ENCODE measurements at regions not wholly inside any gene's neighbourhood (a gene's known extent, or its start where the extent isn't known, plus 50 kb on each side); places are given as distances from the start of the nearest gene placed in this dataset.

DNA sequence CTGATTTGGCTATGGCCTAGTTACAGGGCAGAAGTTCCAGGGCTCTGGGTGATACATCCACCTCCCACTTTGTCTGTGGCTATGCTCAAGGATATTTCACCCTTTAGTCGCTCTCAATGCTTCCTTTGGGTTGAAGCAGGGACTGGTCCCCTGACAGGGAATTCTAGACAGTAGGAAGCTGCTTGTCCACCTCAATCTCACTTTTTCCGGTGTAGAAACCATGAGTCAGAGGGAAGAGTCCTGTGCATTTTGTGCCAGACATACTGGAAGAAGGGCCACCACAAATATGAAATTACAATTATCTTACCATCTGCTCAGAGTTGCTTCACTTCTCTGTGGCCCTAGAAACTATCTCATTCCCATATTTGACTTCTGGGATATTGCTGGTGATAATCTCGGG lies 413.7 kb upstream of the FAT3 start:
- Mint-ChIP-seq H3K4me1 (ENCODE audit: low read depth) (no peaks in the 10 kb centered on the region), H3K4me3 (no peak overlapping the region), H3K27me3 (ENCODE audit: low read depth) (no peaks in the 10 kb centered on the region), H3K36me3 (ENCODE audit: low read depth) (no peaks in the 10 kb centered on the region), H3K27ac (no peak overlapping the region), H3K9me3 (peaks cover 5% of the 10 kb centered on the region)
- DNase-seq (ENCODE audit: low spot score) = no peak

DNA sequence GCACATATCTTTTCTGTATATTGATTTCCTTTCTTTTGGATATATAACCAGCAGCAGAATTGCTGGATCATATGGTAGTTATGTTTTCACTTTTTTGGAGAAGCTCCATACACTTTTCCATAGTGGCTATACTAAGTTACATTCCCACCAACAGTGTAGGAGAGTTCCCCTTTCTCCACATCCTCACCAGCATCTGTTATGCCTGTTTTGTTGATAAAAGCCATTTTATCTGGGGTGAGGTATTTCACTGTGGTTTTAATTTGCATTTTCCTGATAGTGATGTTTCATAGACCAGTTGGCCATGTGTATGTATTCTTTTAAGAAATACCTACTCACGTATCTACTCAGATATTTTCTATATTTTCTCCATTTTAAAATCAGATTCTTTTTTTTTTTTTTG lies 419.3 kb upstream of the FAT3 start:
- H3K27ac Mint-ChIP-seq = no peak overlapping the region
- H3K4me1 Mint-ChIP-seq (ENCODE audit: low read depth) = no peaks in the 10 kb centered on the region

DNA sequence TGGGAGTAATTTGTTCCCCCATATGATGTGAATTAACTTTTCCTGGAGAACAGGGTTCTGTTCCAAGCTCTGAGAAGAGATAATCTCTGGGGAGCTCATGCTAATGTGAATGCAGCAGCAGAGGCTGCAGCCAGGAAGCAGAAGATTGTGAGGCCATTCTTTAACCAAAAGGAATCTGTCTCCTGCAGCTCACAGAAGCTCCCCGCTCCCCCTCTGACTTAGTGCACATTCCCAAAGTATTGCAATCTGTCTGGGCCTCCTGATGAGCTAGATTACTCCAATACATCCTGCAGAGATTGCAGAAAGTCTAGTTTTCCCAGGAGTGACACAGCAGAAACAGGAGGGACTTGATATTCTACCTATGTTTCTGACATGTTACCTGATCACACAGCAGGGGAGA lies 420.6 kb upstream of the FAT3 start:
- no peak for DNase-seq (ENCODE audit: low spot score)

More for the DNA sequence above, 419.3 kb upstream of the FAT3 start:
- no peak for DNase-seq (ENCODE audit: low spot score)
- Mint-ChIP-seq H3K9me3 (peaks cover 4% of the 10 kb centered on the region), H3K36me3 (ENCODE audit: low read depth) (no peaks in the 10 kb centered on the region), H3K27me3 (ENCODE audit: low read depth) (no peaks in the 10 kb centered on the region), H3K4me3 (no peak overlapping the region)

DNA sequence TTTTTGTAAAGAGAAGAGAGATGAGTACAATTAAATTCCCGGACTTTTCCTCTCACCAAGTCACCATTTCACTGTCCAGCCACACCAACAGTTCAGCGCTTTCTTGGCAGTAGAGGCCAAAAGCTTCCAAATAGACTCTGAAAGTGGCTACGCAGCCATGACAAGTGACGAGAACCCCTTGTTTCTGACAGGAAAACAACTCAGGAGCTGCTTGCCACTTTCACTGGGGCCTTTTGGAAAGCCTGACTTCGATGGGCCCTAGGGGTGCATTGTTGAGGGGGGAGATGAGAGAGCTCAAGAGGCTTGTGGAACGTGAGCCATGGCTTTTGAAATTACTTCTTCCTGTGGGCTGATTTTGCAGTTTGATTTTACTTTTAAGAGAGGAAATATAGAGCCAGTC lies 422.1 kb upstream of the FAT3 start:
- no peak for DNase-seq (ENCODE audit: low spot score)
- no peaks in the 10 kb centered on the region for H3K27me3 Mint-ChIP-seq (ENCODE audit: low read depth)
- H3K27ac Mint-ChIP-seq = no peak overlapping the region
- H3K36me3 Mint-ChIP-seq (ENCODE audit: low read depth) = no peaks in the 10 kb centered on the region
- H3K9me3 Mint-ChIP-seq = peaks cover 4% of the 10 kb centered on the region
- H3K4me3 Mint-ChIP-seq = no peak overlapping the region
- no peaks in the 10 kb centered on the region for H3K4me1 Mint-ChIP-seq (ENCODE audit: low read depth)

More for the DNA sequence above, 420.6 kb upstream of the FAT3 start:
- Mint-ChIP-seq H3K36me3 (ENCODE audit: low read depth) (no peaks in the 10 kb centered on the region), H3K27me3 (ENCODE audit: low read depth) (no peaks in the 10 kb centered on the region), H3K27ac (no peak overlapping the region), H3K4me3 (no peak overlapping the region), H3K9me3 (peaks cover 4% of the 10 kb centered on the region), H3K4me1 (ENCODE audit: low read depth) (no peaks in the 10 kb centered on the region)

DNA sequence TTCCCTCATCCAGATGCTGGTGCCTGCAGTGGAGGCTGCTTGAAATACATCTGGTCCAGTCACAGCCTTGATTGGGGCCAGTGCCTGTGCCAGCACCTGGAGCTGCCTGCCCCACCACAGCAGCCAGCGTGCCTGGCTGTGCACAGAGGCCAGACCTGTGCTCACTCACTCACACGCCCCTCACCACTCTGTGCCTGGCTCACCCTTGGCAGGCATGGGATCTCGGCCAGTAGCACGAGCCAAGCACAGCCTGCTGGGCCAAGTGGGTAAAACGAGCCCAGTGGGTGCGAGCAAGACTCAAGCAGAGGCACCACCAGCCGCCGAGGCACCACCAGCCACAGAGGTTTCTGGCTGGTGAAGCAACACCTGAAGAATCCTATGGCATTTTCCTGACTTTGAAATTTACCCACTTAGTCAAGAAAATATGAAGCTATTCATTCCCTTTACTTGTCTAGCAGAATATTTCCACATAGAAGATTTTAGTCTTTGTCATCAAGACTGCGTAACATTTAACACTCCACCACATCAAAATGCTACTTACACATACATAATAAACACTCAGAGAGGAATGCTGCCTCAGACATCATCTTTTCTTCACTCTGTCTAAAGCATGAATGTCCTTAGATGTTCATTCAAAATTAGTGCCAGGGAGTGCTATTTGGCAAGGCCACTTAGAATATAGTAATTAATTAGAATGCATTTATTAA lies 424.3 kb upstream of the FAT3 start:
- no peak for DNase-seq (ENCODE audit: low spot score)
- Mint-ChIP-seq H3K27me3 (ENCODE audit: low read depth) (no peaks in the 10 kb centered on the region), H3K9me3 (peaks cover 4% of the 10 kb centered on the region), H3K4me3 (no peak overlapping the region), H3K27ac (no peak overlapping the region), H3K36me3 (ENCODE audit: low read depth) (no peaks in the 10 kb centered on the region), H3K4me1 (ENCODE audit: low read depth) (no peaks in the 10 kb centered on the region)

DNA sequence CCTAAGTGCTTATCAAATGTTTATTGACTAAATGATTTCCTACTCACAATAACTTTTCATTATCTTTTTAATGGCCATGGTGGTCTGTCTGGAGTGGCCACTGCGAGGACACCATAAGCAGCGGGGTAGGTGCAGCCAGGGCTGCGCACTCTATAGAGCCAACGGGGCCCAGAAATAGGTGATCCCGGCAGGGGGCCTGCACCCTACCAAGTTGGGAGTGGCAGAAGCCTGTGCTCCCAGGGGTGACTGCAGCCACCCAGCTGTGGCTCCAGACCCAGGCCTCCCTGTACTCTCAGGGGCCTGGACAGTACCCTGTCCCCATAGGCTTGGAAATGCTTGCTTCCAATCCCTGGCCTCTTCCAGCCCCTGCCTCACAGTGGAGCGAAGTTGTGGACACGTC lies 426.4 kb upstream of the FAT3 start:
- peaks cover 4% of the 10 kb centered on the region for H3K9me3 Mint-ChIP-seq
- DNase-seq (ENCODE audit: low spot score) = no peak
- H3K36me3 Mint-ChIP-seq (ENCODE audit: low read depth) = no peaks in the 10 kb centered on the region
- H3K4me3 Mint-ChIP-seq = no peak overlapping the region
- H3K27me3 Mint-ChIP-seq (ENCODE audit: low read depth) = no peaks in the 10 kb centered on the region
- no peaks in the 10 kb centered on the region for H3K4me1 Mint-ChIP-seq (ENCODE audit: low read depth)
- no peak overlapping the region for H3K27ac Mint-ChIP-seq

DNA sequence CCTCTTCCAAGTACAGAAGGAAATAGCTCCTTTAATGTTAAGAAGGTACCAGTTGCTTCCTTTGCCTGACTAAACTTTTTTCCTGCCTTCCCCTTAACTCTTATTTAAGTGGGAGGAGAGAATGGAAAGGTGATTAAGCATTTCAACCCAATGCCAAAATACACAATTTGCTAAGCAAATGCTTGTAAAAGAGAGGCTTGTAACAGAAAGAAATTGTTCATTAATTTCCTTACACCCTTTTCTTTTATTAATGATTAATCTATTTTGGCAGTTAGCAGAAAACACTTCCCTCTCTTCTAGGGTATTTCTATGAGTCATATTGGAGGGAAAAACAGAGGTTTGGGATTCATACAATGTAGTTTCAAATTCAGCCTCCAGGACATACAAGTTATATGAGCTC lies 427.6 kb upstream of the FAT3 start:
- no peaks in the 10 kb centered on the region for H3K36me3 Mint-ChIP-seq (ENCODE audit: low read depth)
- H3K27ac Mint-ChIP-seq = no peak overlapping the region
- H3K4me1 Mint-ChIP-seq (ENCODE audit: low read depth) = no peaks in the 10 kb centered on the region
- peaks cover 12% of the 10 kb centered on the region for H3K9me3 Mint-ChIP-seq
- no peaks in the 10 kb centered on the region for H3K27me3 Mint-ChIP-seq (ENCODE audit: low read depth)
- no peak for DNase-seq (ENCODE audit: low spot score)
- H3K4me3 Mint-ChIP-seq = no peak overlapping the region

DNA sequence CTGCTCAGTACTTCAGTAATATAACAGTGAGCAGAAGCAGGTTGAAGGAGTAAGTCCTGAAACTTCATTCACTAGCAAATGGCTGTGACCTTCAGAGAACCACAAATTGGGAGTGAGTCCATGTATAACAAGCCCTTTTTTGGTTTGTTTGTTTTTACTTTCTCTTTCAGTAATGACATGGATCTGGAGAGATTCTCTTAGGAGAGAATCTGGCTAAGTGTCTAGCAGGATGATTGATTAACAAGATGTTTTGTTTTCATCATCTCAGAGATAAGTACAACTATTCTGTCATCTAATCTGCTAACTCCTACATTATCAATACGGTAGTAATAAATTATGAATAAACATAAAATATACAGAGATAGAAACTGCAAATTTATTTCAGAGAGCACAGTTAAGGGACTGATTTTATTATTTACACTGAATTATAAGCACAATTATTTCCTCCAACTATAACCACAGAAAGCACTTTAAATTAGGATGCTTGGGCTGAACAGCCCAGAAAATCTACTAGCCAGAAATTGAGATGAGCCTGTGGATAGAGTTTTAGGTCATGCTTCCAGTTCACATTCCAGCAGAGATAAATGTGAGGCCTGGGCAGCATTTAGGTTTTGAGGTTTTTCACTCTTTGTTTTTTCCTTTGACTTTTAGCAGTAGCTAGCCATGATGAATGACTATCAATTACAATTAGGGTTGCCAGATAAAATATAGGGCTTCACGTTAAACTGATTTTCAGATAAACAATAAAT lies 429.3 kb upstream of the FAT3 start:
- Mint-ChIP-seq H3K27ac (no peak overlapping the region), H3K36me3 (ENCODE audit: low read depth) (no peaks in the 10 kb centered on the region), H3K4me3 (no peak overlapping the region), H3K9me3 (peaks cover 15% of the 10 kb centered on the region), H3K4me1 (ENCODE audit: low read depth) (peaks cover 8% of the 10 kb centered on the region), H3K27me3 (ENCODE audit: low read depth) (no peaks in the 10 kb centered on the region)
- no peak for DNase-seq (ENCODE audit: low spot score)

DNA sequence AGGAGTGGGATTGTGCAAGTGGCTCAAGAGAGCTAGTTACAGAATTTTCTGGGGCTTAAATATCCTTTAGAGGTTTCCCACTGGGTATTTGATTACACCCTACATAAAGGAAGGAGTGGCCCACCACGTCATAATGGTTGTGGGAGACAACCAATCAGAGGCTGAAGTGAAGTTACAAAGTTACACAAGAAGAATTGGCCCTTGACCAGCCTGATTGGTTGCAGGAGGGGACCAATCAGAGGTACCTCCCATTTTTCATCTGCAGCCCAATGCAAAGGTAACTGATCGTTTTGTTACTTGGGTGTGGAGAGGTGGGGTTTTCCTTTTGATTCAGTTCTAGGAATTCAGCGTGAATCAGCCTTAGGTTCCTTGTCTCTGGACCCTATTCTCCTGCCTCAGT lies 430.5 kb upstream of the FAT3 start:
- Mint-ChIP-seq H3K9me3 (peaks cover 15% of the 10 kb centered on the region), H3K4me3 (no peak overlapping the region)

DNA sequence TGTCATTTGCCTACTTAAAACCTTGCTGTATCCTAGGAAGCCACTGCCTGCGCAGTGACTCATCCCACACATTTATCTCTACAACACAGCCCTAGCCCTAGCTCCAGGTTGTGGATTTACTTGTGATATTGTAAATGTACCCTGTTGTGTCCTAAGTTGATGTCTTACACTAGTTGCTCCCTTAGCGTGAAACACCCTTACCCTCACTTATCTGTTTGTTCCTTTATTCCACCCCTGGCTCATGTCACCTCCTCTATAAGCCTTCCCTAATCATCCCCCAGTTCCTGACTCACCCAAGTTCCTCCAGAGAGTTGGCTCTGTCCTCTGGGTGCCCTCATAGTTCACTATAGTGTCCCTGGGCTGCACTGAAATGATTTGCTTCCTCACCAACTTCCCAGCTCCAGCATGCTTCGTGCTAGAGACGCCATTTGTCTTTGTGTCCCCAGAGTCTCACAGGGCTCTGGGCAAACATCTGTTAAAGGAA lies 431.8 kb upstream of the FAT3 start:
- no peaks in the 10 kb centered on the region for H3K36me3 Mint-ChIP-seq (ENCODE audit: low read depth)
- H3K27me3 Mint-ChIP-seq (ENCODE audit: low read depth) = no peaks in the 10 kb centered on the region
- H3K27ac Mint-ChIP-seq = peak overlapping the region; percentile 55
- H3K4me3 Mint-ChIP-seq = no peak overlapping the region
- DNase-seq (ENCODE audit: low spot score) = no peak
- H3K4me1 Mint-ChIP-seq (ENCODE audit: low read depth) = peaks cover 9% of the 10 kb centered on the region
- peaks cover 15% of the 10 kb centered on the region for H3K9me3 Mint-ChIP-seq

More for the DNA sequence above, 430.5 kb upstream of the FAT3 start:
- no peak overlapping the region for H3K27ac Mint-ChIP-seq
- no peaks in the 10 kb centered on the region for H3K27me3 Mint-ChIP-seq (ENCODE audit: low read depth)
- H3K36me3 Mint-ChIP-seq (ENCODE audit: low read depth) = no peaks in the 10 kb centered on the region
- H3K4me1 Mint-ChIP-seq (ENCODE audit: low read depth) = peaks cover 9% of the 10 kb centered on the region
- DNase-seq (ENCODE audit: low spot score) = no peak

DNA sequence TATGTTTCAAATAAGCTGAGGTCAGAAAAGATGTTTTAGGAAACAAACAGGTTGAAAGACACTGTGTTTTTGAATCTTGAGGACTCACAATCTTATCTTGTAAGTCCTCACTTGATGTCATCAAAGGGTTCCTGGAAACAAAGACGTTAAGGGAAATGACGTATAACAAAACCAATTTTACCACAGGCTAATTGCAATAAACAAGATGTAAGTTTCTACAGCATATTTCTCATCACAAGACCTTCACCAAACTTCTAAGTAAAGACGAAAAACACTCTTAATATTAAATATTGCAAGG lies 433.5 kb upstream of the FAT3 start:
- Mint-ChIP-seq H3K27ac (peak overlapping the region; percentile 88), H3K9me3 (peaks cover 15% of the 10 kb centered on the region), H3K27me3 (ENCODE audit: low read depth) (no peaks in the 10 kb centered on the region), H3K4me3 (no peak overlapping the region), H3K36me3 (ENCODE audit: low read depth) (no peaks in the 10 kb centered on the region), H3K4me1 (ENCODE audit: low read depth) (peaks cover 9% of the 10 kb centered on the region)
- DNase-seq (ENCODE audit: low spot score) = no peak

DNA sequence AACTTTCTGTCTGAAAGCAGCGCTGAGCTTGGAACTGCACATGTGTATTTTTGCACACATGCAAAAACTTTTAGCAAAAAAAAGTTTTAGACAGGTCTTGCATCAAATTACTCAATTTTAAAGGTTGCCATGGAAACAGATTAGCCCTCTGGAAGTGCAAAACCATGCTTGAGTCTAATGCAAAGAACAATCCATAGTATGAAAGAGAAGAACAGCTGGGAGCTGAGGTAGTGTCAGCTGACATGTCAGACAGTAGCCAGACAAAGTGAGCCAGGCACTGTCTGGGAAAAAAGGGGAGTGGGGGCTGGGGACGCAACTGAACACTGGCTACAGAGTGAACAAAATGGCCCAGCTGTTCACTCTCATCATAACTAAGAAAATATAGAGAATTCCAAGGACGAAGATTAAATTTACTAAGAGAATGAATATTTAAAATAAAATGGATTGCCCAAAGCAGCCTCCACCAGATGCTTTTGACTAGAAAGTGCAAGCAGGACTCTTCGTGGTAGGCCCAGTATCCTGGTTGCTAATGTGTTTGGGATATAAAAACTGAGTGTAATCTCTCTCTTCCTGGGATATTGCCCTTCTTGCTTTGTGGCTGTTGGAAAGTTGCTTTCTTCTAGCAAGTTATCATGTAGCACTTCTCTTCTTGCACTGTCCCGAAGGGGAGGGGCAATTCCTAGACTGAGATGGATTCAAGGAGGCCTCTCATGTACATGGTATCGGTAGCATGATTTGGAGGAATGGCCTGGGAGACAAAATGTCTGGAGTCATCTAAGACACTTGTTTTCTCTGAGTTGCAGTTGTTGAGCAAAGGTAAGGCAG lies 434.1 kb upstream of the FAT3 start:
- peaks cover 15% of the 10 kb centered on the region for H3K9me3 Mint-ChIP-seq
- H3K36me3 Mint-ChIP-seq (ENCODE audit: low read depth) = no peaks in the 10 kb centered on the region
- peak overlapping the region; percentile 88 for H3K27ac Mint-ChIP-seq
- DNase-seq (ENCODE audit: low spot score) = no peak
- peaks cover 9% of the 10 kb centered on the region for H3K4me1 Mint-ChIP-seq (ENCODE audit: low read depth)
- no peaks in the 10 kb centered on the region for H3K27me3 Mint-ChIP-seq (ENCODE audit: low read depth)
- H3K4me3 Mint-ChIP-seq = no peak overlapping the region

DNA sequence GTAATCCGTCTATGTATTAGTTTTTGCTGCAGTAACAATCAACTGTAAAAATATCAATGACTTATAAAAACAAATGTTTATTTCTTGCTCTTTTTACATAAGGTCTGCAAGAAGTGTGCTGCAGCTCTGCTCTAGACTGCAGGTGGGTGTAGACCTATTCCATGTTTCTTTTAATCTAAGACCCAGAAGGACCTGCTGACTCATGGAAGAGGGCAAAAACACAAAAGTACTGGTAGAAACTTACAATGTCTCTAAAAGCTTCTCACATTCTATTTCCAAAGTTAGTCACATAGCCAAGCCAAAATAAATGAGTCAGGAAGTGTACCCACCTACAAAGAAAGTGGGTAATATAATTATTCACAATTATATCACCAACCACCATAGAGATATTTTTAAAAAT lies 435.9 kb upstream of the FAT3 start:
- Mint-ChIP-seq H3K36me3 (ENCODE audit: low read depth) (no peaks in the 10 kb centered on the region), H3K9me3 (peaks cover 19% of the 10 kb centered on the region), H3K4me1 (ENCODE audit: low read depth) (peaks cover 9% of the 10 kb centered on the region), H3K4me3 (no peak overlapping the region), H3K27ac (no peak overlapping the region), H3K27me3 (ENCODE audit: low read depth) (no peaks in the 10 kb centered on the region)
- DNase-seq (ENCODE audit: low spot score) = no peak

DNA sequence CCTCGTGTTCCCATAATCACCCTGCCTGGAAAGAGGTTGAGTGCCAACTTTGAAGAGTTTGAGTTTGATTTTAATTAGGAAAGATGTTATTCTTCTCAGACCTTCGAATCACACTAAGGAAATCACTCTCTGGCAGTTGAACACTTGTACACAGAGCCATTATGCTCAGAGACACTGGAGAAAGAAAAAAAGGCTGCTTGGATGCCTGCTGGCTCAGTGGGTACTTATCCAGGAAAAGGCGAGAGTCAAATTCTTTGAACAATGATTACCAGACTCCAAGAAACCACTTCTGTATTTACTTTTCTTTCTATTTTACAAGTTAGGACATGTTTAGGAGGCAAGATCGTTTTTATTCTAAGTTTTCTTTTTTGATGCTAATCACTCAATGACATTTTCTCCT lies 438.5 kb upstream of the FAT3 start:
- H3K27ac Mint-ChIP-seq = no peak overlapping the region
- no peaks in the 10 kb centered on the region for H3K36me3 Mint-ChIP-seq (ENCODE audit: low read depth)
- no peak for DNase-seq (ENCODE audit: low spot score)
- H3K27me3 Mint-ChIP-seq (ENCODE audit: low read depth) = no peaks in the 10 kb centered on the region
- H3K4me1 Mint-ChIP-seq (ENCODE audit: low read depth) = peaks cover 7% of the 10 kb centered on the region
- peaks cover 19% of the 10 kb centered on the region for H3K9me3 Mint-ChIP-seq
- H3K4me3 Mint-ChIP-seq = no peak overlapping the region
